H9 (cell line): ENCODE measurements at regions not wholly inside any gene's neighbourhood (a gene's known extent, or its start where the extent isn't known, plus 50 kb on each side); places are given as distances from the start of the nearest gene placed in this dataset.

Experiments
- DNase-seq: peaks from one replicate; pipeline ENCODE4 v3.0.0-alpha.2; 2017
- H2AFZ ChIP-seq: one replicate; pipeline ENCODE4 v1.6.1; 2013; ENCODE audit warnings: mild to moderate bottlenecking, low read length, control low read depth, moderate library complexity
- H2AK5ac ChIP-seq: 2 replicates; pipeline ENCODE4 v1.6.1; 2013; ENCODE audit warnings: low read length, control low read depth, mixed read lengths; ENCODE audit not compliant: insufficient read length
- H2BK120ac ChIP-seq: one replicate; pipeline ENCODE4 v1.6.1; 2013; ENCODE audit warnings: low read depth, mild to moderate bottlenecking, low read length, control low read depth, inconsistent platforms; ENCODE audit not compliant: poor library complexity, severe bottlenecking
- H2BK12ac ChIP-seq: 2 replicates; pipeline ENCODE4 v1.6.1; 2013; ENCODE audit warnings: low read length, control low read depth, mixed read lengths, low read depth; ENCODE audit not compliant: insufficient read length
- H2BK15ac ChIP-seq: 2 replicates; pipeline ENCODE4 v1.6.1; 2013; ENCODE audit warnings: low read depth, low read length, control low read depth
- H2BK20ac ChIP-seq: one replicate; pipeline ENCODE4 v1.6.1; 2013; ENCODE audit warnings: low read depth, mild to moderate bottlenecking, low read length, control low read depth, inconsistent platforms; ENCODE audit not compliant: poor library complexity, severe bottlenecking
- H2BK5ac ChIP-seq: 2 replicates; pipeline ENCODE4 v1.6.1; 2013; ENCODE audit warnings: low read length, control low read depth, mixed read lengths; ENCODE audit not compliant: insufficient read length
- H3K14ac ChIP-seq: 2 replicates; pipeline ENCODE4 v1.6.1; 2013; ENCODE audit warnings: low read length, control low read depth; ENCODE audit not compliant: insufficient read depth
- H3K18ac ChIP-seq: 2 replicates; pipeline ENCODE4 v1.6.1; 2013; ENCODE audit warnings: low read depth, mild to moderate bottlenecking, mixed read lengths, low read length, control low read depth; ENCODE audit not compliant: insufficient read length
- H3K23ac ChIP-seq: 2 replicates; pipeline ENCODE4 v1.6.1; 2013; ENCODE audit warnings: low read length, control low read depth, mixed read lengths, low read depth; ENCODE audit not compliant: insufficient read length
- H3K23me2 ChIP-seq: 2 replicates; pipeline ENCODE4 v1.6.1; 2013; ENCODE audit warnings: low read depth, mild to moderate bottlenecking, mixed read lengths, low read length, control low read depth; ENCODE audit not compliant: insufficient read length, poor library complexity, severe bottlenecking
- H3K27ac ChIP-seq: 2 replicates; pipeline ENCODE4 v1.5.1; 2013; ENCODE audit warnings: low read length, control low read depth, mixed read lengths, low read depth; ENCODE audit not compliant: insufficient read length
- H3K27me3 ChIP-seq: 2 replicates; pipeline ENCODE4 v1.6.1; 2013; ENCODE audit warnings: low read length, control low read depth, inconsistent platforms; ENCODE audit not compliant: insufficient read depth
- H3K4ac ChIP-seq: 2 replicates; pipeline ENCODE4 v1.6.1; 2013; ENCODE audit warnings: low read depth, mild to moderate bottlenecking, control low read depth, inconsistent platforms, low read length, moderate library complexity
- H3K4me1 ChIP-seq: 2 replicates; pipeline ENCODE4 v1.6.1; 2013; ENCODE audit warnings: low read length, control low read depth, inconsistent platforms; ENCODE audit not compliant: insufficient read depth
- H3K4me2 ChIP-seq: 2 replicates; pipeline ENCODE4 v1.6.1; 2013; ENCODE audit warnings: low read length, control low read depth, mixed read lengths; ENCODE audit not compliant: insufficient read length, insufficient read depth
- H3K56ac ChIP-seq: 2 replicates; pipeline ENCODE4 v1.6.1; 2013; ENCODE audit warnings: low read depth, mild to moderate bottlenecking, mixed read lengths, low read length, control low read depth; ENCODE audit not compliant: insufficient read length
- H3K79me1 ChIP-seq: 2 replicates; pipeline ENCODE4 v1.6.1; 2013; ENCODE audit warnings: low read depth, mild to moderate bottlenecking, moderate library complexity, low read length, control low read depth, inconsistent platforms; ENCODE audit not compliant: insufficient read depth, poor library complexity, severe bottlenecking
- H3K79me2 ChIP-seq: 2 replicates; pipeline ENCODE4 v1.6.1; 2013; ENCODE audit warnings: low read length, control low read depth, inconsistent platforms; ENCODE audit not compliant: insufficient read depth
- H3K9ac ChIP-seq: 2 replicates; pipeline ENCODE4 v1.6.1; 2013; ENCODE audit warnings: low read length, control low read depth, mixed read lengths; ENCODE audit not compliant: insufficient read length; ENCODE audit errors: extremely low read depth
- H3K9me3 ChIP-seq: one replicate; pipeline ENCODE4 v1.6.1; 2013; ENCODE audit warnings: low read depth, low read length, inconsistent platforms; ENCODE audit not compliant: control insufficient read depth
- H3T11ph ChIP-seq: one replicate; pipeline ENCODE4 v1.6.1; 2013; ENCODE audit warnings: mild to moderate bottlenecking, low read length, control low read depth, inconsistent platforms
- H4K20me1 ChIP-seq: one replicate; pipeline ENCODE4 v1.6.1; 2013; ENCODE audit not compliant: control insufficient read depth, insufficient read length, insufficient read depth
- H4K5ac ChIP-seq: 2 replicates; pipeline ENCODE4 v1.6.1; 2013; ENCODE audit warnings: low read depth, mild to moderate bottlenecking, mixed read lengths, low read length, control low read depth; ENCODE audit not compliant: insufficient read length
- H4K8ac ChIP-seq: replicated peaks from 2 replicates; pipeline ENCODE4 v1.6.1; 2013; ENCODE audit warnings: low read length, control low read depth, mixed read lengths, low read depth; ENCODE audit not compliant: insufficient read length
- H4K91ac ChIP-seq: 2 replicates; pipeline ENCODE4 v1.6.1; 2013; ENCODE audit warnings: low read depth, mild to moderate bottlenecking, moderate library complexity, mixed read lengths, low read length, control low read depth; ENCODE audit not compliant: insufficient read length
- H3K27ac Mint-ChIP-seq, 3 experiments: 2 replicates in 2 of 3; 3 replicates in 1 of 3; pipeline ENCODE4 v1.8.0; 2020 to 2021; ENCODE audit warnings: mixed read lengths in 3 of 3, mild to moderate bottlenecking in 1 of 3, moderate library complexity in 1 of 3
- H3K27me3 Mint-ChIP-seq: 2 replicates; pipeline ENCODE4 v1.8.0; 2021; ENCODE audit warnings: low read depth, mild to moderate bottlenecking, moderate library complexity, mixed read lengths
- H3K36me3 Mint-ChIP-seq, 3 experiments: 2 replicates in 2 of 3; 3 replicates in 1 of 3; pipeline ENCODE4 v1.8.0; 2020 to 2021; ENCODE audit warnings: low read depth in 3 of 3, mixed read lengths in 3 of 3; ENCODE audit not compliant: insufficient read depth in 1 of 3
- H3K4me1 Mint-ChIP-seq, 2 experiments: 2 replicates each; pipeline ENCODE4 v1.8.0; 2020; ENCODE audit warnings: mixed read lengths in 2 of 2
- H3K4me3 Mint-ChIP-seq, 2 experiments: 2 replicates in 1 of 2; 3 replicates in 1 of 2; pipeline ENCODE4 v1.8.0; 2020 to 2021; ENCODE audit warnings: mild to moderate bottlenecking in 2 of 2, mixed read lengths in 2 of 2, moderate library complexity in 1 of 2
- H3K9me3 Mint-ChIP-seq, 2 experiments: 2 replicates in 1 of 2; 3 replicates in 1 of 2; pipeline ENCODE4 v1.8.0; 2020; ENCODE audit warnings: mild to moderate bottlenecking in 2 of 2, mixed read lengths in 2 of 2, moderate library complexity in 1 of 2
- CTCF ChIP-seq: fragments of 200-600 bp; sonication (generic); conservative IDR thresholded peaks from 3 replicates; pipeline ENCODE4 v1.8.0; 2021; ENCODE audit warnings: antibody characterized with exemption, mild to moderate bottlenecking

GRCh38 chr3:6723205-6723604 is 137.7 kb upstream of the GRM7 start:
- no peak overlapping the region for H2AK5ac ChIP-seq
- no peaks in the 10 kb centered on the region for H3K79me1 ChIP-seq
- H3K27me3 ChIP-seq = no peaks in the 10 kb centered on the region
- Mint-ChIP-seq H3K4me3 (no peak overlapping the region), H3K27ac (no peak overlapping the region), H3K9me3 (no peaks in the 10 kb centered on the region), H3K4me1 (no peaks in the 10 kb centered on the region), H3K27me3 (peaks cover 2% of the 10 kb centered on the region; the same call in 1 of the 2 replicates), H3K36me3 (no peaks in the 10 kb centered on the region)
- no peak overlapping the region for H3T11ph ChIP-seq
- H2BK5ac ChIP-seq = no peak overlapping the region
- no peak overlapping the region for H3K23ac ChIP-seq
- no peaks in the 10 kb centered on the region for H3K79me2 ChIP-seq
- no peak overlapping the region for H4K91ac ChIP-seq
- H2AFZ ChIP-seq = no peak overlapping the region
- H3K4me1 ChIP-seq = no peaks in the 10 kb centered on the region
- no peaks in the 10 kb centered on the region for H3K9me3 ChIP-seq
- no peak overlapping the region for H2BK15ac ChIP-seq
- H3K27ac ChIP-seq = no peak overlapping the region
- H3K18ac ChIP-seq = no peak overlapping the region
- H2BK120ac ChIP-seq = no peak overlapping the region
- H4K20me1 ChIP-seq = no peaks in the 10 kb centered on the region
- no peak overlapping the region for H4K8ac ChIP-seq
- no peaks in the 10 kb centered on the region for H3K23me2 ChIP-seq
- no peak overlapping the region for H3K56ac ChIP-seq
- no peak for DNase-seq
- no peak overlapping the region for H4K5ac ChIP-seq
- H3K4ac ChIP-seq = no peak overlapping the region
- no peak for TF ChIP-seq CTCF
- H2BK12ac ChIP-seq = no peak overlapping the region
- H3K9ac ChIP-seq = no peak overlapping the region
- H3K14ac ChIP-seq = no peak overlapping the region
- no peak overlapping the region for H3K4me2 ChIP-seq
- no peak overlapping the region for H2BK20ac ChIP-seq
